A172 (cell line): ENCODE measurements at regions not wholly inside any gene's neighbourhood (a gene's known extent, or its start where the extent isn't known, plus 50 kb on each side); places are given as distances from the start of the nearest gene placed in this dataset.
A peak's percentile ranks its signal among the peaks of the same experiment; 100 is the strongest.
"Not testable (repeated sequence)": the region's sequence is repeated elsewhere in the genome, so short reads cannot be mapped to it uniquely, and the experiment has no call there.

Experiments
- DNase-seq: peaks from one replicate; pipeline ENCODE4 v3.0.0-alpha.2; 2015; ENCODE audit warnings: low spot score

DNA sequence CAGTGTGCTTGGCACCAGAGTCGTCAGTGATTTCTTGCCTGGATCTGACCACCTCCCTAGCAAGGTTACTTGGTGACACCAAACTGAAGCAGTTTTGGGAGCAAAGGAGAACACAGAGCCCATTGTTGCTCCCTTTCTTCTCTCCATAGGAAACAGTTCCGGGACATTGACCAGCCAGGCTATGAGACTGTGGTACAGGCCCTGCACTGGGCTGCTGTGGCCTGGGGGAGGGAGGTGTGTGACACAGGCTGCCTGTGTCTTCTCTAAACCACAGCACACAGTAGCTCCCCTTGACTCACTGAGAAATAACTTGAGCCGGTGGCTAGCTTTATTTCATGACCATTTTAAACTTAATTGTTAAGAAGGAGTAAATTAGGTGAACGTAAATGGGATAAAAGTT, 214.8 kb upstream of the UBL3 start:
- no peak for DNase-seq

DNA sequence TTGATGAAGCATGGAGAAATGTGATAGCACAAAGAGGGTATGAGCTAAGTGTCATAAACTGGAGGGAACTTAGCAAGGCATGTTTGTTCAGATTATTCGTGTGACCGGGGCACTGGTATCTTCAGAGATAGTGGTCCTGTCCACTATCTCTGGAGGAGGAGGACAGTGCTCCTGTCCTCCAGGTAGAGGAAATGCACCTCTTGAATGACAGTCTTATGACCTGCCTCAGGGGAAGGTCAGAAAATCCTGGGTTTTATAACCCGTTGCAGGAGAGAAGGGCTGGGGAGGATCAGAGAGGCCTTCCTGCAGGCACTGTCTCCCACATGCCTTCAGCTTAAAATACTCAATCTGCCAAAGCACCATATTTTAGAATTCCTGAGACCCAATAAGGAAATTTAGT, 213.5 kb upstream of the UBL3 start:
- DNase-seq = no peak

DNA sequence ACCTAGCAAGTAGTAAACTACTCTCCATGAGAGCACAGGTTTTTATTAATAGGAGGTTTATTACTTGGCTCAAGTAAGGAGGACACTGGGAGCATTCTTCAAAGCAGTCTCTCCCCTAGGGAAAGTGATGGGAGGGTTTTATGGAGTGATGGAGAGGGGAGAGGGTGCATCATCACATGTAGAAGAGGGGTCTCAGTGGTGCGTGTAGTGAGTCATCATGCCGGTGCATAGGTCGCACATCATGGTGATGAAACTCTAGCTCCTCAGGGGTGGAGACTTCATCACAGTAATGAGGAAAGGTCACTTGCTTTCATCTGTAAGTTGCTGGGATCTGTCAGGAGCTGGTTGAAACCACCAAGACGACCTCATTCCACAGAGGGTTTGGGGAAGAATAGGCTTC, 210.8 kb upstream of the UBL3 start:
- DNase-seq = no peak

DNA sequence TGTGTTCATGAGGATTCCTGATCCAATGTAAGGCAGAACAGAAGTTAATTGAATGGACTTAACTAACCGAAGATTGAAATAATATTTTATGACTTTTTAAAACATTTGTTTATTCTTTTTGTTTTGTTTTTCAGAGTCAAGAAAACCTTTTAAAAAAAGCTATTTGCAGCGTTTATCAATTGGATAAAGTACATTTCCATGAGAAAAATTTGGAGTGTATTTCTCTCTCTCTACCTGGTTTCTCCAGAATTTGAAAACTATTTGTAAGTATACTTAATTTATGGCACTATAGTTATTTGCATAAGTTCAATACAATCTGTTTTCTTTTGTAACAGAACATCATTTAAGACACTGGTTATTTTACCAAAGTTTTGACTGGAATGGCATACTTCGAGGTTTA, 208.0 kb upstream of the UBL3 start:
- no peak for DNase-seq

DNA sequence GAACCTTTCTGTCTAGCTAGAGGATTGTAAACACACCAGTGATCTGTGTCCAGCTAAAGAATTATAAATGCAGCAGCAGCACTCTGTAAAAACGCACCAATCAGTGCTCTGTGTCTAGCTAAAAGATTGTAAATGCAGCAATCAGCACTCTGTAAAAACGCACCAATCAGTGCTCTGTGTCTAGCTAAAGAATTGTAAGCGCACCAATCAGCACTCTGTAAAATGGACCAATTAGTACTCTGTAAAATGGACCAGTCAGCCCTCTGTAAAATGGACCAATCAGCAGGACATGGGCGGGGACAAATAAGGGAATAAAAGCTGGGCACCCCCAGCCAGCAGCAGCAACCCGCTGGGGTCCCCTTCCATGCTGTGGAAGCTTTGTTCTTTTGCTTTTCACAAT, 204.1 kb upstream of the UBL3 start:
- DNase-seq = not testable (repeated sequence)

DNA sequence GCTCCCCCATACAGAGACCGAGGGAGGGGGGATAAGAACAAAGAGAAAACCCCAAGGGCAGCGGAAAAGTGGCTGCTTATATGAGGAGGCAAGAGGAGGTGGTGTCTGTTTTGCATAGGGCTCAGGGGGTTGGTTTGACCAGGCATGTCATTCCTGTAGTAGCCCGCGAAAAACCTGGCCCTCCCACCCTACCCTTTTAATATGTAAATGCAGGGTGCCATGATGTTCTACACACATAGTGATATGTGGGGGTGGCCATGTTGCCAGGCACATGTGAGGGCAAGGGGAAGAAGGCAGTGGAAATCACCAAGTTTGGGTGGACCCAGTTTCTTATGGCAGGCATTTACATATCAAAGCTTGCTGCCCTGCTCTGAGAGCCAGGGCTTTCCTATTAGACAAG, 203.5 kb upstream of the UBL3 start:
- DNase-seq = no peak

DNA sequence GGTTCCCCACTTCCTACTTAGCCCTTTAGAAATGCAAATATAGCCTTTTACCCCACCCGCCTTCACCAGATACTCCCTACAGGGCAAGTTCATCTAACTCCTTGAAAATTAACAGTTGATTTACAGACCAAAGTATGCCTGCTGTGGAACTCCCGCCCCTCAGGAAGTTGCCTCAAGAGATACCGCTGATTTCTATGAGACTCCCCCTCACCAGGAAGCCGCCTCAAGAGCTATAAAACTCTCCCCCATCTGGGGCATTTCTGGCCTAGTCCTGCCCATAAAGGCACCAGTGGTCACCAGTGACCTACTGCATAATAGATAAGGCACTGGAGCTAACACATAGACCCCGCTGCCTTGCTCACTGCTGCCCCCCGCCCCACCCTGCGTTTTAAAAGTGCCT, 201.7 kb upstream of the UBL3 start:
- DNase-seq = no peak

DNA sequence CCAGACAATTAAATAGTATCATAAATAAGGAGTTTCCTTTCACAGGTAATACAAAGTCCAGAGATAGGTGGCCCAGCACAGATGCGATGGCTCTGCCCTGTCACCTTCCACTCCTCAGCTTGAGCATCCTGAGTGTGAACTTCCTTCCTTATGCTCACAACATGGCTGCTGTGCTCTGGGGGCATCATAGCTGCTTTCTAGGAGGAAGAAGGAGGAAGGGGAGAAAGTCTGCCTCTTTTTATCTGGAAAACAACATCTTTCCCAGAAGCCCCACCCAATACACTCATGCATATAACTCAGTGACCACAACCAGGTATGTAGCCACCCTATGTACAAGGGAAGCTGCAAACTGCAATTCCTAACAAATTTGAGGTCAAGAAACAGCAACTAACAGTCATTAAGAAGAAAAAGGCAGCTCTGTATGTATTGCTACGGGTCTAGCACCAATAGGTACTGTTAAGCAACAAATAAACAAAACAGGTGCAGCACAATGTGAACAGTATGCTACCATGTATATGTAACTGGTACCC, 201.2 kb upstream of the UBL3 start:
- DNase-seq = no peak

DNA sequence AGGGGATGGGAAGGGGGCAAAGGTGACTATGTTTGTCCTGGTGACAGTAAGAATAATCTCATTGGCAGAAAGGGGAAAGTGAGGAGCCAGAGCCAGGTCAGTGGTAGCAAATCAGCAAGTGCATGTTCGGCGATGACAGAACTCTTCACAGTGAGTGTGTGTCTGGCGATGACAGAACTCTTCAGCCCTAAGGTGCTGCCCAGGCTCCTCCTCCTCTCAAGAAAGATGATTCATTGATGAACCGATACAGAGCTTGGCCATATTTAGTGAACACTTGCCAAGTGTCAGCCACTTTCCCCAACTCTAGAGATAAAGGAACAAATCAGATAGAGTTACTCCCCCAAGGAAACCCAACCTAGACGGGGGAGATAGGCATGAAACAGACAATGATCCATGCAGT, 199.3 kb upstream of the UBL3 start:
- peak; percentile 28 for DNase-seq

DNA sequence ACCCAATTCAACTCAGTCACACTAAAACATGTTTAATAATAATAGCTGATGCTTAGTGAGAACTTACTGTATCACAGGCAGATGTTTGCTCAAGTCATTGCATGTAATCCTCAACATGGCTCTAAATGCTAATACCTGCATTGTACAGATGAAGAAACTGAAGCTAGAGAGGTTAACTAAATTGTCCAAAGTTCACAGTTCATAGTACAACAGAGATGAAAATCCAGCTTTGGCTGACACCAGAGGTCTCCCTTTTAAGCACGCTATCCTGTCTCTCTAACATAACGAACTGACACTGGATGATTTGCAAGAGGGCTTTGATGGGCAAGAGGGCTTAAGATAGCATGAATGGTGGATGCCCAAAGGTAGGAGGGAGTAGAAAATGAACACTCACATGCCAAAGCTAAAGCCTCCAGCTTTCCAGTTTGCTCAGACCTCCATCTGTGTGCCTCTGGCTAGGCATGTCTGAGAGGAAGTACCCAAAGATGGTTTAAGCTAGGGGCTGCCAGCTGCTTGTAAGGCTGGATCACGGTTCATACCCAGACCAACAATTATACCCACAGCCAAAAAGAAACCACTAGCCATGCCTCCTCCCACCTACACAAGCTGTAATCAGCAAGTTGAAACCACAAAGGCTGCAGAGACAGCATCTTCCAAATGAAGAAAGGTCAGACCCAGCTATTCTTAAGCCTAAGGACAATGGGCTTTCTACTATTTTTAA, 196.9 kb upstream of the UBL3 start:
- DNase-seq = no peak

DNA sequence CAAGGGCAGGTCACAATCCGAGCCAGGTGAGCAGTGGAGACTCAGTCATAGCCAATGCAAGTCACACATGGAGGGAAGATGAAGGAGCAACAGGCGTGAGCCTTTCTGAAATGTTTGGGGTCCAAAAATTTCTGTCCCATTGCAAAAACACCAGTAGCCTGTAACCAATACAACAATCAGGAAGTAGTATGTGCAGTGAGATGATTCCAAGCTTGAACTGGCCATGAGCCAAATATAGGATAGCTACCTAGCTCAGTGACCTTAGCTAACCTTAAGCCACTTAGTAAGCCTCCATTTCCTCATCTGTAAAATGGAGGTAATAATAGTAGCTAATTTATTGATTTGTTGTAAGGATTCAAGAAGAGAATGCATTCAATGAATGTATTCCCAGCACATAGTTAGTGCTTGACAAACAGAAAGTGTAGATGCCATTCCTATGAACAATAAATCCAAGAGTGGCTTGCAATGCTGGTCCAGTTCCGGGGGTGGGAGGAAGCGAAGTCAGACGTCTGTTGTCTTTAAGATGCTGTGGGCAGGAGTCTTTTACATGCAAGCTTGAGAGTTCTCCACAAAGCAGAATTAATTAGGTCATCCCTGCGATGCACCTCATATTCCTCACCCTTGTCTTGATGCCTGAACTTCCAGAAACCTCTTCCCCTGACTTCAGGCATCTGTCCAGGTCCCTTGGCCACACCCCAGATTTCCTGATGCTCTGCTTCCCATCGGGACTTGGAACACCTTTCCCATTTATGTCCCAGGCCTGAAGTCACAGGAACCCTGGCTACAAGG, 195.7 kb upstream of the UBL3 start:
- DNase-seq = peak; percentile 32

DNA sequence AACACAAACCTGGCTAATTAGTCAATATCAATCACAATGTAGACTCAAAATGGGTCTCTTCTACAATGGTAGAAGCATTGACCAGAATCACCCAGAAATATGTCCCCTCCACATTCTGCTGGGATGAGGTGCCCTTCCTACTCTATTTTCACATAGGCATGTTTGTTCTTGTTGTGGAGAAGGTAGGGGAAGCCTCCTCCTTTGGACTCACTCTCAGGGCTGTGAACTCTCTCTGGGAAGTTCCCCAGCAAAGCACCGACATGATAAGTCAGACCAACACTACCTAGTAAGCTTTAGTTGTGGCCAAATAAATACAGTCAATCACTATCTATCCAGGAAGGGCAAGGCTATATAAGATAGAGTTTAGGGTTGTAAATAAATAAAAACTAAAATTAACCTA, 194.5 kb upstream of the UBL3 start:
- DNase-seq = no peak

DNA sequence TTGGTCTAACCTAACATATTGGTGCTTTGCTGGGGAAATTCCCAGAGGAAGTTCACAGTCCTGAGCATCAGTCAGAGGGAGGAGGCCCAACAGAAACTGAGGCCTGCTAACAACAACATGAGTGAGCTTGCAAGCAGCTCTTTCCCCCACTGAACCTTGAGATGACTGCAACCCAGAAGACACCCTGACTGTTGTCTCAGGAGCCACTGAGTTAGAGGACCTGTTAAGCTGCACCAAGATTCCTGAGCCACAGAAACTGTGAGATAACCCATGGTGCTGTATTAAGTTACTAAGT, 193.2 kb upstream of the UBL3 start:
- DNase-seq = no peak

DNA sequence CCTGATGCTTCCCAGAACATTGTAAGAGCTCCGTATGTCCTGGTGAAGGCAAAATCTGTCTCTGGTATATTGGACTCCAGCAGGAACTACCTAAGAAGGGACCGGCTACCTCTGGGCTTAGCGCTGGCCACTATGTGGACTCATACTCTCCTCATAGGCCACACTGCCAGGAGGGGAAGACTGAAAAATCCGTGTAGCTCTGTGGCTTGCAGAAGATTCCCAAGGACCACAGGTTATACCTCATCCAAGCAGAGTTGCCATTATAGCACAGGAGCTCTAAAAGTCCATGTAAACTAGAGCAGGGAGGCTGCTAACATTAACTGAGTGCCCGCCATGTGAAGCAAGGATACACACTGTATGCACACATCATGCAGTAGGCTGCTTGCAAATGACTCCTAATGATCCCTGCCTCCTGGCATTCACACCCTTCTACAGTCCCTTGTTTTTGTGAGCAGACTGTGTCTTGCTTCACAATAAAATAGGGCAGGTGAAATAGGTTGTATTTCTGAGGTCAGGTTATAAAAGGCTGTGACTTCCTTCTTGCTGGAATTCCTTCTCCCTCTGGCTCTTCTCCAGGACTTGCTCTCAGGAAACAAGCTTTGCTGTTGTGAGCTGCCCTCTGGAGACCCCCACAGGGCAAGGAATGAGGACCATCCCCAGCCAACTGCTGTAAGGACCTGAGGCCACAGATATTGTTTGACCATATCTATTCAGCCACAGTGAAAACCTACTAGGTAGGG, 192.6 kb upstream of the UBL3 start:
- no peak for DNase-seq

DNA sequence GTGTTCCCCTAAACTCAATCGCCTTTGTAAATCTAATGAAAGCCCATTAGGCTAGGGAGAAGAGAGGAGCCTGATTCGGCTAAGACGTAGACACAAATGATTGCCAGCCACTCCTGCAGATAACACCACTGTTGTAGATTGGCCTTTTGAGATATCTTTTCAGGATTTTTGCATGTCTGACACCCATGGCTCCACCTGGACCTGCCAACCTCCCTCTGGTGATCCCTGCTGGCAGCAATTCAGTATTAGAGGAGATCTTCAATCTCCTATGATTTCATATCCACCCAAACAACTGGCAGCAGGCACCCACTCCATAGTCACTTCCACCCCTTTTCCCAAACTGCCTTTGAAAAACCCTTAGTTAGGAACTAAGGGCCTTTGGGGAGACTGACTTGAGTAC, 191.9 kb upstream of the UBL3 start:
- DNase-seq = no peak

DNA sequence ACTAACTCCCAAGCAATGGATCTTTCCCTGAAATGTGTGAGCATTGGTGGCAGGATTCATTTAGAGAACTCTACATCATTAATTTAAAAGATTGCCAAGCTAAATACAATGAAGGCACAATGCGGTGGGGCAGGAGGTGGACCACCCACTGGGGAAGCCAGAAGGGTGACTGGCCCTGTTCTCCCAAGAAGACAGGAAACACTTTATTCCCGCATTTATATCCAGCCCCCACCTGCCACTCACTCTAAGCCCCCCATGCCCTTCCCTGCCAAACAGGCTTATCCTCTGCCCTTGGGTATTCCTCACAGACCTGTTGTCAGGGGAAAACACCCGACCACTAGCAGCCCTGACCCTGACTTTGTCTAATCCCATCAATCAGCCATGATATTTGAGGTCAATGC, 189.1 kb upstream of the UBL3 start:
- DNase-seq = no peak

DNA sequence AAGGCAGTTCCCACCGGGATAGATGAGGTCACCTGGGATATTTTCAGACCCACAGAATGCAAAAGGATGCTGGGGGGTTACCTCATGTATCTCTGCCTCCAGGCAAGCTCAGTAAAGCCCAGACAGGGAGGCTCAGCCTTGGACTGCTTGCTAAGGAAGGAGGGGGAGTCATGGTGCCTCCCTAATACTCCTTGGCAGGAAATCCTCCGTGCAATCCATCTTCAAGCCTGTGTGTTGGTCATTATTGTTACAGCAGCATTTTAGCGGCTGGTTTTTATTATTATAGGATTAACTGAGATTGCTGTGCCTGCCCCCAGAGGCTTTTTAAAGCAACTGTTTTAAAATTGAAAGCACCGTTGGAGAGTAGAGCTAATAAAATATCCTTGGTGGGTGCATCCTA, 188.5 kb upstream of the UBL3 start:
- DNase-seq = no peak

DNA sequence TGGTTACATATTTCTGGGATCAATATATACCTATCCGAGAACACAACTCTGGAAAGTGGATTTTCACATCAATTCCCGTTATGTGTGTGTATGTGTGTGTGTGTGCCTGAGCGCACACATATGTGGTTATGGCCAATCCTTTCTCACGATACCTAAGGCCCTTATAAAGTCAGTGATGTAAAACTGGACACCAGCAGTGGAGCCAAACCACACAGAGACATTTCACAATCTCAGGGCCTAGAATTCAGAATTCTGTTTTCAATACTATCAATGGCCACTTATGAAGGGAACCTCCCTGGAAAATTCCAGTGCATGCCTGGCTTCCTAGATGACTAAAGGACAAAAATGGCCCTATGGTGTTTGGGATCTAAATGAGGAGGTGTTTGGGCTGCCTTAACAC, 187.3 kb upstream of the UBL3 start:
- DNase-seq = no peak

DNA sequence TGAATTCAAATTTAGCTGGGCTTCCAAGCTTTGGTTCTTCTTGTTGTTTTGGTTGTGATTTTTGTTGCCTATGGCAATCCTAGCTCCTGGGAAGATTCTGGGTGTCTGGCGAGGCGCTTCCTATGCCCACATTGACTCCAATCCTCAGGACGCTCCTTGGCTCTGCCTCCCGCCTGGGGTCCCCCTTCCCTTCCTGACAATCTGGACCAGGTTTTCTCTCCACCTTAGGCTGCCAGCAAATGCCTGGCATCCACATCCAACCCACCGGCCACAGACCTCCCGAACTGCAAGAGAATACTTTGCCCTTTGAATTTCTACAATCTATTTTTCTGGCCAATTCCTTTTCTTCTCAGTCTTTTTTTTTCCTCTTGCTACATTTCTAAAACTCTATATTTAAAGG, 186.9 kb upstream of the UBL3 start:
- DNase-seq = no peak

DNA sequence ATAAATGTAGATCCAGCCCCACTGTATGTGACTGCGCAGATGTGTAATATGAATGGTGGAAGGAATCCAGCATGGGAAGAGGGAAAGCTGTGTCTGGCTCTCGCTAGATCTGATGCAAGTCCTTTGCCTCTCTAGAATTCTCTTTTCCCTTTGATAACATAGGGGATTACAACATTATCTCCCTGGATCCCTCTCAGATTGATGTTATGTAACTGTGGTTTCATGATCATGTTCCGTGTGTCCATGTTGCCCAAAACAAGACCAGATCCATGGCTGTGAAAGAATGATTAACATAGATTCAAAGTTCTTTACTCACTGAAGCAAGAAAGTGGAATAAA, 184.0 kb upstream of the UBL3 start:
- DNase-seq = no peak

DNA sequence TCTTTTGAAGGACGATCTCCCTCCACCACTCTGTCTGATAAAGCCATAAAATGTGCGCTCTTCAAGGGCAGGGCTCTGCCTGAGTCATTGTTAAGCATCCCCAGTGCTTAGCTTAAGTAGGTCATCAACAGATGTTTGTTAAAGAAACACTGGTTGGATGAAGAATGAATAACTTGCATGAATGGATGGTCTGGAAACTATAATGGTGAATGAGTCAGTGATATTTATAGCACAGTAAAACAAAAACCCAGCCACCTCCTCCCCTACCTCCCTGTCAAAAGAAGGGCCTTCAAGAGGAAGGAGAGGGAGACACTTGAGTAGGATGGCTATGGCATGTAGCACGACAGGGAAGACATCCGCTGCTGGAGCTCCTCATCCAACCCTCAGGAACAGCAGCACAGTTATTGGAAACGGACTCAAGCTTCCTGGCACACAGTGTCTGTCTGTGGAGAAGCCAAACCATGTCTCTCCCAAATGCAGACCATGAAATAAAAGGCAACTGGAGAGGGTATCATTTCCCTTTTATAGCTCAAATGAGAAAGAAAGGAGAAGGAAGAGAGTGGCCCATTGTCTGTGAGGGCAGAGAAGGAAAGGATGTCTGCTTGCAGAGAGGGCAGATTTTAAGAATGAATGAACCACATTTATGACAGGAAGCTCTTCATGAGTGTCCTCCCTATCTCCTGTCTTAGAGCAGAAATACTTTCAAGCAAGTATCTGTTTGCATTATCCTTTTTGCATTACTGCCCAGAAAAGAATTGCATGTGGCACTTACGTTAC, 183.5 kb upstream of the UBL3 start:
- peak; percentile 85 for DNase-seq

DNA sequence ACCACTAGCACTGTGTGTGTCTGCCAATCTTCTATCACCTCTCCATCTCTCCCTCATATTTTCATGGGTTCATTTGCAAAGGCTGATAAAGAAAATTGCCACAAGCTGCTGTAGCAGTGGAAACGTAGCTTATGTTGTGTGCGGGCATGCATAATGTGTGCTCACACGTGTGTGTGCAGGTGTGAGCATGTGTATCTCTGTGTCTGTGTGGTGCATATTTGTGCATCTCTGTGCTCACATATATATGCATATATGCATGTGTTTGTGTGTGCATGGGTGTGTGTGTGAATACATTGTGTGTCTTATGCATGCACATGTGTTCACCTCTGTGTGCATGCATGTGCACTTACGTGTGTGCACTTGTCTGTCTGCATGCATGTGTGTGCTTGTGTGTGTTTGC, 181.8 kb upstream of the UBL3 start:
- no peak for DNase-seq
